ENCODE measurements at regions not wholly inside any gene's neighbourhood (a gene's known extent, or its start where the extent isn't known, plus 50 kb on each side); places are given as distances from the start of the nearest gene placed in this dataset.

DNA sequence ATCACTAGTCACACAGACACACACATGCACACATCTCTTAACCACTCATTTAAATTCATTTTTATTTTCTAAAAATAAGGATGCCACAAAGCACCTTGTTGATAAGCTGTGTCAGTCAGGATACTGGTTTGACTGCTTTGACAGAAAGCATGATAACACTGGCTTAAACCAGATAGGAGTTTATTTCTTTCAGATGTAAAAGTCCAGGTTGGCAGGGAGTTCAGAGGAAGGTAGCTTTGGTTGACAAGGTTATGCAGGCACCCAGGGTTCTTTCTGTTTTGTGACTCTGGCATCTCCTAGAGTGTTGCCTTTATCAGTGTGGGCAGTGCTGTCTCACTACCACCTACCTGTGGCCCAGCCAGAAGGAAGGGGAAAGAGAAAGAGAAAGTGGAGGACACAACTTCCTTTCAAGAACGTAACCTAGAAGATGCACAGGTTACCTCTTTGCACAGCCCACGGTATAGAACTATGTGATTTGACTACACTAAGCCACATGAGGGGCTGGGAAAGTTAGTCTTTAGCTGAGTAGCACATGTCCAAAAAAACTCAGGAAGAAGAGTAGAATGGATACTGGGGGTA lies 334.7 kb downstream of the OSTF1 start:
- no peaks in the 10 kb centered on the region for H3K9me2 ChIP-seq
- DNase-seq: no peak
- H2AFZ ChIP-seq (ENCODE audit: low read depth): no peak overlapping the region
- H4K20me1 ChIP-seq (ENCODE audit: insufficient read depth): no peaks in the 10 kb centered on the region
- no peak overlapping the region for H3K9ac ChIP-seq
- no peak overlapping the region for H3K27ac ChIP-seq (ENCODE audit: low read depth in 2 of 2, low read length in 1 of 2)
- no peaks in the 10 kb centered on the region for H3K36me3 ChIP-seq (replicated peaks in 1 of 2; ENCODE audit: control insufficient read depth in 1 of 2, insufficient read depth in 2 of 2, low read length in 1 of 2)
- 34% methylated on average over 2 of the region's 2 CpGs for WGBS (ENCODE audit: low lambda C conversion rate)
- no peaks in the 10 kb centered on the region for H3K4me1 ChIP-seq (ENCODE audit: control insufficient read depth in 1 of 2, insufficient read depth in 2 of 2, low read depth in 1 of 2, low read length in 1 of 2)
- no peaks in the 10 kb centered on the region for H3K27me3 ChIP-seq (ENCODE audit: insufficient read depth)
- no peak overlapping the region for H3K4me3 ChIP-seq (ENCODE audit: low read depth in 2 of 2, low read length in 1 of 2)
- CTCF ChIA-PET: interaction anchor here (0.7 kb wide), 1 partner anchor 26 kb away, joined by 3 read pairs; no protein-coding TSS in a partner anchor
- no peak overlapping the region for H3K4me2 ChIP-seq
- TF ChIP-seq RCOR1 (IDR thresholded peaks at IDR 0.05; ENCODE audit: low read length): no peak
- no peak for TF ChIP-seq YY1 (IDR thresholded peaks at IDR 0.05; ENCODE audit: low read depth)
- no peak for TF ChIP-seq TAF1 (IDR thresholded peaks at IDR 0.05; ENCODE audit: borderline replicate concordance, low read depth, low read length)
- no peak for TF ChIP-seq FOXJ3 (CRISPR knock-in tag; IDR thresholded peaks at IDR 0.05)
- TF ChIP-seq, protein P1, sequence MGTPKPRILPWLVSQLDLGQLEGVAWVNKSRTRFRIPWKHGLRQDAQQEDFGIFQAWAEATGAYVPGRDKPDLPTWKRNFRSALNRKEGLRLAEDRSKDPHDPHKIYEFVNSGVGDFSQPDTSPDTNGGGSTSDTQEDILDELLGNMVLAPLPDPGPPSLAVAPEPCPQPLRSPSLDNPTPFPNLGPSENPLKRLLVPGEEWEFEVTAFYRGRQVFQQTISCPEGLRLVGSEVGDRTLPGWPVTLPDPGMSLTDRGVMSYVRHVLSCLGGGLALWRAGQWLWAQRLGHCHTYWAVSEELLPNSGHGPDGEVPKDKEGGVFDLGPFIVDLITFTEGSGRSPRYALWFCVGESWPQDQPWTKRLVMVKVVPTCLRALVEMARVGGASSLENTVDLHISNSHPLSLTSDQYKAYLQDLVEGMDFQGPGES (IDR thresholded peaks at IDR 0.05; ENCODE audit: low read depth, low read length): no peak
- no peak for TF ChIP-seq CHD2 (IDR thresholded peaks at IDR 0.05; ENCODE audit: low read length, partially characterized antibody)
- TF ChIP-seq, protein P2, sequence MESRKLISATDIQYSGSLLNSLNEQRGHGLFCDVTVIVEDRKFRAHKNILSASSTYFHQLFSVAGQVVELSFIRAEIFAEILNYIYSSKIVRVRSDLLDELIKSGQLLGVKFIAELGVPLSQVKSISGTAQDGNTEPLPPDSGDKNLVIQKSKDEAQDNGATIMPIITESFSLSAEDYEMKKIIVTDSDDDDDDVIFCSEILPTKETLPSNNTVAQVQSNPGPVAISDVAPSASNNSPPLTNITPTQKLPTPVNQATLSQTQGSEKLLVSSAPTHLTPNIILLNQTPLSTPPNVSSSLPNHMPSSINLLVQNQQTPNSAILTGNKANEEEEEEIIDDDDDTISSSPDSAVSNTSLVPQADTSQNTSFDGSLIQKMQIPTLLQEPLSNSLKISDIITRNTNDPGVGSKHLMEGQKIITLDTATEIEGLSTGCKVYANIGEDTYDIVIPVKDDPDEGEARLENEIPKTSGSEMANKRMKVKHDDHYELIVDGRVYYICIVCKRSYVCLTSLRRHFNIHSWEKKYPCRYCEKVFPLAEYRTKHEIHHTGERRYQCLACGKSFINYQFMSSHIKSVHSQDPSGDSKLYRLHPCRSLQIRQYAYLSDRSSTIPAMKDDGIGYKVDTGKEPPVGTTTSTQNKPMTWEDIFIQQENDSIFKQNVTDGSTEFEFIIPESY (IDR thresholded peaks at IDR 0.05; ENCODE audit: borderline replicate concordance, low read depth): no peak
- TF ChIP-seq, protein P3, sequence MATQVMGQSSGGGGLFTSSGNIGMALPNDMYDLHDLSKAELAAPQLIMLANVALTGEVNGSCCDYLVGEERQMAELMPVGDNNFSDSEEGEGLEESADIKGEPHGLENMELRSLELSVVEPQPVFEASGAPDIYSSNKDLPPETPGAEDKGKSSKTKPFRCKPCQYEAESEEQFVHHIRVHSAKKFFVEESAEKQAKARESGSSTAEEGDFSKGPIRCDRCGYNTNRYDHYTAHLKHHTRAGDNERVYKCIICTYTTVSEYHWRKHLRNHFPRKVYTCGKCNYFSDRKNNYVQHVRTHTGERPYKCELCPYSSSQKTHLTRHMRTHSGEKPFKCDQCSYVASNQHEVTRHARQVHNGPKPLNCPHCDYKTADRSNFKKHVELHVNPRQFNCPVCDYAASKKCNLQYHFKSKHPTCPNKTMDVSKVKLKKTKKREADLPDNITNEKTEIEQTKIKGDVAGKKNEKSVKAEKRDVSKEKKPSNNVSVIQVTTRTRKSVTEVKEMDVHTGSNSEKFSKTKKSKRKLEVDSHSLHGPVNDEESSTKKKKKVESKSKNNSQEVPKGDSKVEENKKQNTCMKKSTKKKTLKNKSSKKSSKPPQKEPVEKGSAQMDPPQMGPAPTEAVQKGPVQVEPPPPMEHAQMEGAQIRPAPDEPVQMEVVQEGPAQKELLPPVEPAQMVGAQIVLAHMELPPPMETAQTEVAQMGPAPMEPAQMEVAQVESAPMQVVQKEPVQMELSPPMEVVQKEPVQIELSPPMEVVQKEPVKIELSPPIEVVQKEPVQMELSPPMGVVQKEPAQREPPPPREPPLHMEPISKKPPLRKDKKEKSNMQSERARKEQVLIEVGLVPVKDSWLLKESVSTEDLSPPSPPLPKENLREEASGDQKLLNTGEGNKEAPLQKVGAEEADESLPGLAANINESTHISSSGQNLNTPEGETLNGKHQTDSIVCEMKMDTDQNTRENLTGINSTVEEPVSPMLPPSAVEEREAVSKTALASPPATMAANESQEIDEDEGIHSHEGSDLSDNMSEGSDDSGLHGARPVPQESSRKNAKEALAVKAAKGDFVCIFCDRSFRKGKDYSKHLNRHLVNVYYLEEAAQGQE (IDR thresholded peaks at IDR 0.05; ENCODE audit: low read depth, low read length): no peak
- no peak for TF ChIP-seq SMC3 (IDR thresholded peaks at IDR 0.05; ENCODE audit: low read depth, low read length)
- no peak for TF ChIP-seq GABPA (IDR thresholded peaks at IDR 0.05; ENCODE audit: low read depth)
- TF ChIP-seq RXRA (IDR thresholded peaks at IDR 0.05; ENCODE audit: borderline replicate concordance, low read depth): no peak
- TF ChIP-seq POLR2AphosphoS5 (IDR thresholded peaks at IDR 0.05; ENCODE audit: low read depth, low read length): no peak
- no peak for TF ChIP-seq SIN3A (IDR thresholded peaks at IDR 0.05; ENCODE audit: borderline replicate concordance, low read depth, low read length)
- TF ChIP-seq, protein P4, sequence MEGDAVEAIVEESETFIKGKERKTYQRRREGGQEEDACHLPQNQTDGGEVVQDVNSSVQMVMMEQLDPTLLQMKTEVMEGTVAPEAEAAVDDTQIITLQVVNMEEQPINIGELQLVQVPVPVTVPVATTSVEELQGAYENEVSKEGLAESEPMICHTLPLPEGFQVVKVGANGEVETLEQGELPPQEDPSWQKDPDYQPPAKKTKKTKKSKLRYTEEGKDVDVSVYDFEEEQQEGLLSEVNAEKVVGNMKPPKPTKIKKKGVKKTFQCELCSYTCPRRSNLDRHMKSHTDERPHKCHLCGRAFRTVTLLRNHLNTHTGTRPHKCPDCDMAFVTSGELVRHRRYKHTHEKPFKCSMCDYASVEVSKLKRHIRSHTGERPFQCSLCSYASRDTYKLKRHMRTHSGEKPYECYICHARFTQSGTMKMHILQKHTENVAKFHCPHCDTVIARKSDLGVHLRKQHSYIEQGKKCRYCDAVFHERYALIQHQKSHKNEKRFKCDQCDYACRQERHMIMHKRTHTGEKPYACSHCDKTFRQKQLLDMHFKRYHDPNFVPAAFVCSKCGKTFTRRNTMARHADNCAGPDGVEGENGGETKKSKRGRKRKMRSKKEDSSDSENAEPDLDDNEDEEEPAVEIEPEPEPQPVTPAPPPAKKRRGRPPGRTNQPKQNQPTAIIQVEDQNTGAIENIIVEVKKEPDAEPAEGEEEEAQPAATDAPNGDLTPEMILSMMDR (IDR thresholded peaks at IDR 0.05): no peak
- TF ChIP-seq, protein P5, sequence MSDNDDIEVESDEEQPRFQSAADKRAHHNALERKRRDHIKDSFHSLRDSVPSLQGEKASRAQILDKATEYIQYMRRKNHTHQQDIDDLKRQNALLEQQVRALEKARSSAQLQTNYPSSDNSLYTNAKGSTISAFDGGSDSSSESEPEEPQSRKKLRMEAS (IDR thresholded peaks at IDR 0.05; ENCODE audit: low read depth): no peak
- TF ChIP-seq NRF1 (IDR thresholded peaks at IDR 0.05; ENCODE audit: low read depth, low read length): no peak
- no peak for TF ChIP-seq RFX5 (IDR thresholded peaks at IDR 0.05; ENCODE audit: low read length)
- H3K9me3 ChIP-seq: no peaks in the 10 kb centered on the region
- no peaks in the 10 kb centered on the region for H3F3A ChIP-seq (replicated peaks; ENCODE audit: insufficient read depth)
- POLR2A ChIA-PET: no interaction called here
- H3K79me2 ChIP-seq (ENCODE audit: insufficient read depth): no peaks in the 10 kb centered on the region
